Peyer's patch (tissue), 4 donors: ENCODE measurements at regions not wholly inside any gene's neighbourhood (a gene's known extent, or its start where the extent isn't known, plus 50 kb on each side); places are given as distances from the start of the nearest gene placed in this dataset.

ENCODE experiments used
- DNase-seq, 3 donors: peaks; one replicate each; pipeline ENCODE4 v3.0.0-alpha.2; 2017 to 2019
- H3K27ac ChIP-seq, 4 donors: fragments of 200-600 bp; sonication (generic); one replicate each; pipeline ENCODE4 v1.5.1; 2016 to 2019
- H3K27me3 ChIP-seq, 2 donors: fragments of 200-600 bp; sonication (generic); one replicate each; pipeline ENCODE4 v1.5.1; 2019
- H3K36me3 ChIP-seq, 3 donors: fragments of 200-600 bp; sonication (generic); one replicate each; pipeline ENCODE4 v1.5.1; 2016 to 2019
- H3K4me1 ChIP-seq, 4 donors: fragments of 200-600 bp; sonication (generic); one replicate each; pipeline ENCODE4 v1.5.1; 2016 to 2019
- H3K4me3 ChIP-seq, 4 donors: fragments of 200-600 bp; sonication (generic); 1 replicate in 3 of 4; 2 replicates in 1 of 4; pipeline ENCODE4 v1.5.1; 2016 to 2019; ENCODE audit warnings: mild to moderate bottlenecking in 1 of 4
- H3K9me3 ChIP-seq, 4 donors: fragments of 200-600 bp; sonication (generic); one replicate each; pipeline ENCODE4 v1.5.1; 2016 to 2019; ENCODE audit warnings: mild to moderate bottlenecking in 1 of 4
- CTCF ChIP-seq, 6 experiments: fragments of 450-650 bp in 4 of 6; fragments of 200-600 bp in 2 of 6; sonication (generic) in 1 of 6; IDR thresholded peaks; one replicate each; pipeline ENCODE4 v1.5.1; 2017 to 2019; ENCODE audit warnings: antibody characterized with exemption in 6 of 6, mild to moderate bottlenecking in 3 of 6, moderate library complexity in 1 of 6
- POLR2A ChIP-seq, 2 donors: fragments of 450-650 bp; IDR thresholded peaks; one replicate each; pipeline ENCODE4 v1.5.1; 2017; ENCODE audit warnings: antibody characterized with exemption in 2 of 2, mild to moderate bottlenecking in 2 of 2, moderate library complexity in 2 of 2

GRCh38 chr9:84485539-84485938 lies 145.0 kb upstream of the SLC28A3 start:
- no peaks in the 10 kb centered on the region for H3K9me3 ChIP-seq
- no peaks in the 10 kb centered on the region for H3K4me1 ChIP-seq
- H3K4me3 ChIP-seq: no peak overlapping the region
- H3K27me3 ChIP-seq: no peaks in the 10 kb centered on the region
- TF ChIP-seq CTCF (IDR thresholded peaks at IDR 0.05): no peak
- TF ChIP-seq POLR2A (IDR thresholded peaks at IDR 0.05): no peak
- no peaks in the 10 kb centered on the region for H3K36me3 ChIP-seq
- H3K27ac ChIP-seq: no peak overlapping the region
- no peak for DNase-seq

- TF ChIP-seq POLR2A (IDR thresholded peaks at IDR 0.05) (no peak), CTCF (IDR thresholded peaks at IDR 0.05) (no peak)
- DNase-seq: no peak
- Histone ChIP-seq H3K36me3 (no peaks in the 10 kb centered on the region), H3K9me3 (no peaks in the 10 kb centered on the region), H3K27ac (no peak overlapping the region), H3K27me3 (no peaks in the 10 kb centered on the region), H3K4me3 (no peak overlapping the region), H3K4me1 (no peaks in the 10 kb centered on the region)
Observed at GRCh38 chr9:84486663-84487062, 146.1 kb upstream of the SLC28A3 start.

- Histone ChIP-seq H3K9me3 (no peaks in the 10 kb centered on the region), H3K4me1 (no peaks in the 10 kb centered on the region), H3K36me3 (no peaks in the 10 kb centered on the region), H3K27me3 (no peaks in the 10 kb centered on the region), H3K4me3 (no peak overlapping the region), H3K27ac (no peak overlapping the region)
- no peak for TF ChIP-seq POLR2A (IDR thresholded peaks at IDR 0.05)
- DNase-seq: no peak
Observed at GRCh38 chr9:84490206-84490841, 149.8 kb upstream of the SLC28A3 start.

- DNase-seq: no peak
- Histone ChIP-seq H3K4me1 (no peaks in the 10 kb centered on the region), H3K9me3 (no peaks in the 10 kb centered on the region), H3K4me3 (no peak overlapping the region), H3K27me3 (no peaks in the 10 kb centered on the region), H3K36me3 (no peaks in the 10 kb centered on the region), H3K27ac (no peak overlapping the region)
- TF ChIP-seq CTCF (IDR thresholded peaks at IDR 0.05) (no peak), POLR2A (IDR thresholded peaks at IDR 0.05) (no peak)
Observed at GRCh38 chr9:84490842-84491325, 150.3 kb upstream of the SLC28A3 start.

- Histone ChIP-seq H3K27me3 (no peaks in the 10 kb centered on the region), H3K4me3 (no peak overlapping the region), H3K27ac (no peak overlapping the region), H3K4me1 (no peaks in the 10 kb centered on the region), H3K36me3 (no peaks in the 10 kb centered on the region), H3K9me3 (no peaks in the 10 kb centered on the region)
- no peak for DNase-seq
- no peak for TF ChIP-seq CTCF (IDR thresholded peaks at IDR 0.05)
- TF ChIP-seq POLR2A (IDR thresholded peaks at IDR 0.05): no peak
Observed at GRCh38 chr9:84492366-84493159, 152.0 kb upstream of the SLC28A3 start.

GRCh38 chr9:84493284-84493947 lies 152.9 kb upstream of the SLC28A3 start:
- Histone ChIP-seq H3K4me1 (no peaks in the 10 kb centered on the region), H3K4me3 (no peak overlapping the region), H3K27ac (no peak overlapping the region), H3K36me3 (no peaks in the 10 kb centered on the region), H3K9me3 (no peaks in the 10 kb centered on the region), H3K27me3 (no peaks in the 10 kb centered on the region)
- TF ChIP-seq CTCF (IDR thresholded peaks at IDR 0.05): no peak
- no peak for TF ChIP-seq POLR2A (IDR thresholded peaks at IDR 0.05)
- no peak for DNase-seq
